Keratinocyte (primary cell): ENCODE measurements at regions not wholly inside any gene's neighbourhood (a gene's known extent, or its start where the extent isn't known, plus 50 kb on each side); places are given as distances from the start of the nearest gene placed in this dataset.

ENCODE experiments used
- DNase-seq: peaks from one replicate; pipeline ENCODE4 v3.0.0-alpha.2; 2011; ENCODE audit warnings: low read depth, missing footprints, low spot score
- FAIRE-seq: peaks from 2 replicates; lab custom pipeline; 2011; peaks lifted over from hg19 to GRCh38; lab: Jason Lieb, UNC
- H2AFZ ChIP-seq: 2 replicates; pipeline ENCODE4 v1.6.0; 2012; ENCODE audit warnings: low read length, control low read depth, inconsistent platforms; ENCODE audit not compliant: control insufficient read depth
- H3K27ac ChIP-seq: 2 replicates; pipeline ENCODE4 v1.5.1; 2011; ENCODE audit warnings: low read length; ENCODE audit not compliant: control insufficient read depth, insufficient read depth
- H3K27me3 ChIP-seq: 3 replicates; pipeline ENCODE4 v1.6.0; 2011; ENCODE audit warnings: low read length; ENCODE audit not compliant: control insufficient read depth, insufficient read depth; ENCODE audit errors: extremely low read depth
- H3K36me3 ChIP-seq, 2 experiments: 2 replicates in 1 of 2; 3 replicates in 1 of 2; pipeline ENCODE4 v1.5.1; 2011; ENCODE audit warnings: low read length in 2 of 2, mild to moderate bottlenecking in 1 of 2; ENCODE audit not compliant: control insufficient read depth in 2 of 2, insufficient read depth in 2 of 2; ENCODE audit errors: extremely low read depth in 1 of 2
- H3K4me1 ChIP-seq: 3 replicates; pipeline ENCODE4 v1.5.1; 2011; ENCODE audit warnings: low read length; ENCODE audit not compliant: control insufficient read depth, insufficient read depth; ENCODE audit errors: extremely low read depth
- H3K4me2 ChIP-seq: 3 replicates; pipeline ENCODE4 v1.6.0; 2011; ENCODE audit warnings: low read depth, low read length; ENCODE audit not compliant: control insufficient read depth, insufficient read depth; ENCODE audit errors: extremely low read depth
- H3K4me3 ChIP-seq, 3 experiments: fragments of 200-600 bp in 1 of 3; sonication (generic) in 1 of 3; 2 replicates in 2 of 3; 3 replicates in 1 of 3; pipeline ENCODE4 v1.5.1; 2011 to 2016; ENCODE audit warnings: low read length in 3 of 3, mild to moderate bottlenecking in 3 of 3, control low read depth in 2 of 3, inconsistent platforms in 1 of 3, low read depth in 1 of 3, mixed read lengths in 1 of 3, mixed run types in 1 of 3, moderate library complexity in 1 of 3; ENCODE audit not compliant: control insufficient read depth in 2 of 3, insufficient read depth in 2 of 3; ENCODE audit errors: extremely low read depth in 1 of 3
- H3K79me2 ChIP-seq: 2 replicates; pipeline ENCODE4 v1.6.0; 2012; ENCODE audit warnings: low read length; ENCODE audit not compliant: control insufficient read depth, insufficient read depth
- H3K9ac ChIP-seq: 3 replicates; pipeline ENCODE4 v1.6.0; 2011; ENCODE audit warnings: low read length; ENCODE audit not compliant: control insufficient read depth, insufficient read depth; ENCODE audit errors: extremely low read depth
- H3K9me1 ChIP-seq: 3 replicates; pipeline ENCODE4 v1.6.0; 2011; ENCODE audit warnings: low read length; ENCODE audit not compliant: control insufficient read depth, insufficient read depth; ENCODE audit errors: extremely low read depth
- H3K9me3 ChIP-seq: 2 replicates; pipeline ENCODE4 v1.5.1; 2012; ENCODE audit warnings: low read depth, low read length; ENCODE audit not compliant: control insufficient read depth
- H4K20me1 ChIP-seq: 3 replicates; pipeline ENCODE4 v1.6.0; 2011; ENCODE audit warnings: low read length; ENCODE audit not compliant: control insufficient read depth, insufficient read depth; ENCODE audit errors: extremely low read depth
- CTCF ChIP-seq, 3 experiments: IDR thresholded peaks in 1 of 3; conservative IDR thresholded peaks in 1 of 3; optimal IDR thresholded peaks in 1 of 3; 2 replicates in 2 of 3; 3 replicates in 1 of 3; pipeline versions ENCODE3 to v1.5.1; 2011; ENCODE audit warnings: low read length in 3 of 3, mild to moderate bottlenecking in 3 of 3, moderate library complexity in 2 of 3, control low read depth in 1 of 3, inconsistent platforms in 1 of 3; ENCODE audit not compliant: insufficient read depth in 2 of 3; ENCODE audit errors: extremely low read depth in 1 of 3
- EZH2 ChIP-seq: IDR thresholded peaks from one replicate; pipeline ENCODE4 v1.6.1; 2012; ENCODE audit warnings: inconsistent platforms, mild to moderate bottlenecking, low read length, moderate library complexity
- dilution Hi-C: fragments of 300-500 bp; cut with MboI; formaldehyde crosslinking; loops from one replicate; pipeline ENCODE4 v1.7.0; 2020; ENCODE audit warnings: low sequenced_read_pairs; ENCODE audit not compliant: extremely low pct_ligation_motif_present

DNA sequence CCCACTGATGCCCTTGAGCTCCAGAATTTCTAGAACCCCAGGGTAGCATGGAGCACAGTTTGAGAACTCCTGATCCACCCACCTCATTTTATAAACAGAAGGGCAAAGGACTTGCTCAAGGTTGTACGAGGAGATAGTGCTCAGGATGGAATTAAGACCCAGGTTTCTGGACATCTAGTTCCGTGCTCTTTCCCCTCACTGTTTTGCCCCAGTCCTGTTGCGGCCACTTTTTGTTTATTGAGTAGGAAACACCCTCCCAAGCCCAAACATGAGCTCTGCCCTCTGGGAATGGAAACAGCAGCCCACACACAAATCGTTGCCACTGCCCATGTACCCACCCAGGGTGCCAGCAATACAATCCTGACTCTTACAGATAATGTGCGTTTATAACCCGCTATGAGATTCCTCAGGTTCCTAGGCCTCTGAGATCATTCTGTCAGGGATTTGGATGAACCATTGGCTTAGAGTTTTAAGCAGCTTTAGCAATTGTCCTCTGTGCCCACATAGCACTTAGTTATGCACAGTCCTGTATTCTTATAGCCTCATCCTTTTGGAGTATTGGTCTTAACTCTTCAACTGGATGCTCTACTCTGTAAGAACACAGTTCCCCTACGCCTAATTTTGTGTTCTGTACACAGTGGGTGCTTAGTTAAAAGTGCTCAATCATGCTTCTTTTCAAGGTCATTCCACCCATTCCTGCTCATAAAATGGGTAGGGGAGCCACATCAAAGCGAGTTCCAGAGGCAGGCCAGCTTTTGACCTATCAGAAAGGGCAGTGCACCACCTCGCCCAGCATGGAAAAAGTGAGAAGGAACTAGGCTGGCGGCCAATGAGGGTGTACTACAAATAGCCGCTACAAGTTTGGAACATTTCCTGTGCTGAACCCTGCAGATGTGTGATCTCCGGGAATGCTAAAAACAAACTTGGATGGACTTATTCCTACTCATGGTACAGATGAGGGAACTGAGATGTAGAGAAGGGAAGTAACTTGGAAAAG is 60.3 kb upstream of the IGFBP2 start:
- Histone ChIP-seq H3K79me2 (no peaks in the 10 kb centered on the region), H3K4me1 (no peaks in the 10 kb centered on the region), H3K4me3 (no peak overlapping the region), H3K9me3 (no peaks in the 10 kb centered on the region), H3K4me2 (no peak overlapping the region), H3K9ac (no peak overlapping the region), H3K36me3 (no peaks in the 10 kb centered on the region), H4K20me1 (no peaks in the 10 kb centered on the region), H3K27ac (no peak overlapping the region), H2AFZ (no peak overlapping the region), H3K9me1 (no peaks in the 10 kb centered on the region), H3K27me3 (no peaks in the 10 kb centered on the region)
- TF ChIP-seq CTCF (optimal IDR thresholded peaks at IDR 0.05 in 1 of 3, IDR thresholded peaks at IDR 0.05 in 1 of 3, conservative IDR thresholded peaks at IDR 0.05 in 1 of 3; ENCODE audit: extremely low read depth in 1 of 3, insufficient read depth in 2 of 3, low read length in 3 of 3) (no peak), EZH2 (no peak)
- FAIRE-seq (no peak), DNase-seq (no peak)
- dilution Hi-C loops, result no loop called here

- FAIRE-seq, result no peak
- dilution Hi-C loops, result no loop called here
- no peak overlapping the region for H3K4me2 ChIP-seq
These were observed 59.2 kb upstream of the IGFBP2 start for GRCh38 chr2:216574046-216574445.

More at GRCh38 chr2:216574046-216574445, 59.2 kb upstream of the IGFBP2 start:
- Histone ChIP-seq H3K36me3 (no peaks in the 10 kb centered on the region), H3K4me3 (no peak overlapping the region), H3K4me1 (no peaks in the 10 kb centered on the region), H3K9me3 (no peaks in the 10 kb centered on the region), H3K9ac (no peak overlapping the region), H3K9me1 (no peaks in the 10 kb centered on the region), H4K20me1 (no peaks in the 10 kb centered on the region), H3K79me2 (no peaks in the 10 kb centered on the region), H3K27me3 (peaks cover 4% of the 10 kb centered on the region), H2AFZ (no peak overlapping the region), H3K27ac (no peak overlapping the region)
- no peak for DNase-seq
- TF ChIP-seq EZH2 (no peak), CTCF (optimal IDR thresholded peaks at IDR 0.05 in 1 of 3, IDR thresholded peaks at IDR 0.05 in 1 of 3, conservative IDR thresholded peaks at IDR 0.05 in 1 of 3; ENCODE audit: extremely low read depth in 1 of 3, insufficient read depth in 2 of 3, low read length in 3 of 3) (no peak)
